GM19099 (cell line): ENCODE measurements at regions not wholly inside any gene's neighbourhood (a gene's known extent, or its start where the extent isn't known, plus 50 kb on each side); places are given as distances from the start of the nearest gene placed in this dataset.

Experiments
- POLR2A ChIP-seq: IDR thresholded peaks from 3 replicates; pipeline ENCODE4 v1.6.1; 2011; ENCODE audit warnings: low read depth; ENCODE audit not compliant: insufficient read length; ENCODE audit errors: extremely low read depth

- no peak for TF ChIP-seq POLR2A
Observed at GRCh38 chr12:131540138-131540623, 170.7 kb upstream of the SFSWAP start.

DNA sequence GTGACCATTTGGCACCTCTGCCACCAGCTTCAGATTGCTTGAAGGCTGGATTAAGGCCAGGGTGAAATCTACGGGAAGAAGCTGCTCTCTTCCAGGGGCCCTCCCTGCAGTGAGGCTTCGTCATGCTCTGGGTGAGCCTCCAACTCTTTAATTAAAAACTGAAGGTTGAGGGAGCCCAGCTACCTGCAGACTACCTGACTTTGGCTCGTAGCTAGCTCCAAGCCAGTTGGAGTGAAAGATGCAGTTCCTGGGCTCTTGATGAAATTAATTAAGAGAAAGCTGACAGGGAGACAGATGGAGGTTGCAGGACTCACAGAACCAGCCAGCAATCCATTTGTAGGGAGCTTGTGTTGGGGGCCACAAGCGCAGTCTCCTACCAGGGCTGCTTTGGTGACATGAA is 168.5 kb upstream of the SFSWAP start:
- TF ChIP-seq POLR2A: no peak

DNA sequence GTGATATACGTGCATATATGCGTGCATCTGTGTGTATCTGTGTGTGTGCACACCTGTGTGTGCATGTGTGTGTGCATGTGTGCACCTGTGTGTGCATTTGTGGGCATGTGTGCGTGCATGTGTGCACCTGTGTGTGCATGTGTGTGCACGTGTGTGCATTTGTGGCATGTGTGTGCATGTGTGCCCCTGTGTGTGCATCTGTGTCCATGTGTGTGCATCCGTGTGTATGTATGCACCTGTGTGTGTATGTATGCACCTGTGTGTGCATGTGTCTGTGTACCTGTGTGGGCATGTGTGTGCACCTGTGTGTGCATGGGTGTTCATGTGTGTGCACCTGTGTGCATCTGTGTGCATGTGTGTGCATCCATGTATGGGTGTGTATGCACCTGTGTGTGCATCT is 167.8 kb upstream of the SFSWAP start:
- TF ChIP-seq POLR2A: no peak

DNA sequence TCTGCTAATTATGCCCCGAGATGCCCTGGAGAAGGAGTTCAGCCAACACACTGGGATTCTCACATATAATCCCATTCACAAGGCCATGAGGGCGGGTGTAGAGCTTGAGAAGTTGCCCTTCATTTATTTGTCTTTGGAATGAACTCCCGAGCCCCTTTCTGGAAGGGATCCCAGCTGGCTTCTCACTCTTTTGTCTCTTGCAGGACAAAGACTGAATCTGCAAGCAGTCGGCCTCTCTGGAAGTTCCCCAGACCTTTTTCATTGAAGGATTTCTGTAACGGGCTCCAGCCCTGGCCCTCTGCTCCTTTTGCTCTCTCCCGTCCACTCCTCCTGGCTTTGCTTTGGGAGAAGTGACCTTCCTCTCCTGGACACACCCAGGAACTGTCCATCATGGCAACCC is 163.3 kb upstream of the SFSWAP start:
- TF ChIP-seq POLR2A: no peak

- TF ChIP-seq POLR2A: no peak
Observed at GRCh38 chr12:131550121-131550520, 160.8 kb upstream of the SFSWAP start.

DNA sequence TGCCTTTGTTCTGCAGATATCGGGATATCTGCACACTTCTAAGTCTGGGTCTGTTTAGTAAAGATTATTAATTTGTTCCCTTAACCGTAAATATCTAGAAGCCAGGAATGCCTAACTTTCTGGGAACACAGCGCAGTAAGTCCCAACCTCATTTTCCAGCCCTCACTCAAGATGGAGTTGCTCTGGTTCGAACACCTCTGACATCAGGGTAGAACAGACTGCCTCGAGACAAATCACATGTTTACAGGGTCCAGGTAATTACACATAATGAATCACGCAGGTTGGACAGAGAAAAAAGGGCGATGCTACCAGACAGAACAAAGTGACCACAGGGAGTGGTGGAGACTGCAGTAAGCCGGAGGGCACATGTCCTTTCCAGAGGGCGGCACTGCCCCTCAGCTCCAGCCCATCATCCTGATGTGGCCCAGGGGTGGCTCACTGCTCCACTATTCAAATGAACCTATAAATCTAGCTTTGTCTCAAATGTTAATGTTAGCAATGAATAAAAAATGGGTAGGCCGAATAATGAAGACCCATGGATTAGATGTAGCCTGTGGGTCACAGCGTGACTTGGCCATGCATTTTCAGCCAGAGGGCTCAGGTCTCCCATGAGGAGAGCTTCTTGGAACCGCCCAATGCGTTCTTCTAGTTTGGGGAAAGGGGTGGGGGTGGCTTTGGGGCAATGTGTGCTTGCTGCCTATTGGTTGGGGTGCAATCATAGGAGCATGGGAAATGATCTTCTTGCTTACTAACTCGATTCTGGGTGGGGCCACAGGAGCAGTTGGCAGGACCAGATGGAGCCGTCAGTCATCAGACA is 159.0 kb upstream of the SFSWAP start:
- no peak for TF ChIP-seq POLR2A

- TF ChIP-seq POLR2A: no peak
Observed at GRCh38 chr12:131552492-131552863, 158.4 kb upstream of the SFSWAP start.

- TF ChIP-seq POLR2A: no peak
Observed at GRCh38 chr12:131553096-131553777, 157.7 kb upstream of the SFSWAP start.

DNA sequence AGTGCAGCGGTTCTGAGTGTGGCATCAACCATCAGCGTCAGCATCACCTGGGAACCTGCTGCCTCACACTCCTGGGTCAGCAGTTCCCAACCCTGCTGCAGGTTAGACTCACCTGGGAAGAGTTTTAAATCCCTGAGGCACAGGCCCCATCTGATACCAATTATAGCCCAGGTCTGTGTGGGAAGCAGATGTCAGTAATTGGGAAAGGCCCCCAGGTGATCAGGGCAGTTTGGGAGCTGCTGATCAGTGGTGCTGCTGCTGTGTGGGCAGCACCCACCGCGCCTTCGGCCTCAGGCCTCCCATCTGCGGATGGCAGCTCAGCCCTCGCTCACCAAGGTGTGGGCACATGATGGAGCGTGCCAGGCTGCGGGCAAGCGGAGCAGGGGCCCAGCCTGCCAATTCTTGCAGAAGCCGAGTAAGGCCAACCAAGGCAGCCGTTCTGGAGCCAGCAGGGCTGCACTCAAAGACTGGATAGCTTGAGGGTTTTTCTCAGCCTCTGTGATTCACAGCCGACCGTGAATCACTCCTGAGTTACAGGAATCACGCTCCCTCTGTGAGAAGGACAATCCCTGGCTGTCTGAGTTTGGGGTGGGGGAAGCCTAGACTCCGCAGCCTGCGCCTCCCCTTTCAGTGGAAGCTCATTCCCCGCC is 155.6 kb upstream of the SFSWAP start:
- no peak for TF ChIP-seq POLR2A

GRCh38 chr12:131555866-131556265 is 155.0 kb upstream of the SFSWAP start:
- no peak for TF ChIP-seq POLR2A

DNA sequence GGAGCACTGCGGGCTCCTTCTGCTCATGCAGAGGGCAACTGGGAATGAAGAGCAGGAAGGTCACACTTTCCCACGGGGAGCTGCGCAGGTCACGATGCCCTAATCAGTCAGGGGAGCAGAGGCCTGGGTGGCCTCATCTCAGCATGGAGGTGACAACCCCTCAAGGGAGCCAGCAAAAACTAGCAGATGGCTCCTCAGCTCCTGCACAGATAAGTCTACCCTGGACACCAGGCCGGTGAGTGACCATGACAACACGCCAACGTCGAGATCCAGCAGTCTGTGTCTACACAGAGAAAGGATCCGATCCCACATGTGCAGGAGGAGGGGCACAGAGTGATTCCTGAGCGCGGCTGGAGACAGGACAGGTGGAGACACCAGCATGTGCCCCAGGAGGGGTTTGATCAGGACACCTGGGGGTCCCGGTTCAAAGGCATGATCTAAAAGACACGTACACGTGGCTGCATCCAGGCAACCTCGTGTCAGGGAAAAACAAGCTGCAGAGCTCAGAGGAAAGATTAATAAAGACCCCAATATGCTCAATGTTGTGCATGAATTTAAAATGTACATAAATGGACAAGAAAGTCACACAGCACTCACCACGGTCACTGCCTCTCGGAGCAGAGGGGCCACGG is 153.7 kb upstream of the SFSWAP start:
- TF ChIP-seq POLR2A: no peak

DNA sequence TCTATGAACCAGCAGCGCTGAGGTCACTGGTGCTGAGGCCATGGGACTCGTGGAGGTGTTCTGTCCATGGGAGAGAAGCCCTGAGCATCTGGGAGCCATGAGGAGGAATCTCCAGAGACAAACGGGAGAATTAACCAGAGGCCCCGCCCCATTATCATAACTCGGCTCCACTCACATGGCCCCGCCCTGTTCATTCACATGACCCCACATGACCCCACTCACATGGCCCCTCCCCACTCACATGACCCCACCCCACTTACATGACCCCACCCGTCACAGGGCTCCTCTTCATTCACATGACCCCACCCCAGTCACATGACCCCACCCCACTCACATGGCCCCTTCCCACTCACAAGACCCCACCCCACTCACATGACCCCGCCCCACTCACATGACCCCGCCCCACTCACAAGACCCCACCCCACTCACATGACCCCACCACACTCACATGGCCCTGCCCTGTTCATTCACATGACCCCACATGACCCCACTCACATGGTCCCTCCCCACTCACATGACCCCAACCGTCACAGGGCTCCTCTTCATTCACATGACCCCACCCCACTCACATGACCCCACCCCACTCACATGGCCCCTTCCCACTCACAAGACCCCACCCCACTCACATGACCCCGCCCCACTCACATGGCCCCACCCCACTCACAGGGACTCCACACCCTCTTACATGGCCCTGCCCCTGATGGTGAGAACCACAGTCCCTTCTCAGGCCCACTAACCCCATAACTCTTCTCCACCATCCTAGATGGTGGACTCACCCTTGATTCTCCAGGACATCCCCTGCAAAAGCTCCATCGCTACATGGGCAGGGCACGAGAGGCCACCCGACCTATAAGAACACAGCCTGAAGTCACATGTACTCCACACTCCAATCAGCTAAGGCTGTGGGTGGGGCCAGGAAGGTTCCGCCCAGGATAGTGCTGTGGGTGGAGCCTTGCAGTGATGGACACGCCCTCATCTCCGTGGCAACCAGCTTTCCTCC is 151.1 kb upstream of the SFSWAP start:
- no peak for TF ChIP-seq POLR2A

DNA sequence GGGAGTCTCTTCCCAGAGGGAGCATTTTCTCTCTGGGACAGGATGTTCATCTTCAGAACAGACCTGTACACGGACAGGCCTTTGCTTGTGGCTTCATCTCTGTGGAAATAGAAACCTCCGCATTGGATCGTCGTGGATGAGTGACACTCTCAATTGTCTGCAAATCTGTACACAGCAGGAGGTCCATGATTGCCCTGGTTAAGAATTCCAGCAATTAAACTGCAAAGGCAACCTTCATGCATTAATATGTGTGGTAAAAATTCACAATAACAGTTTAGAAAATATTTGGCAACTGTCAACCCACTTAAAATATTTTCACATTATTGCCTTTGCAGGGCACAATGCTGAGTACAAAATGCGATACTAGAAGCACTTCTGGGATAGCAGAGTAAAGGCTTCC is 149.8 kb upstream of the SFSWAP start:
- no peak for TF ChIP-seq POLR2A

- TF ChIP-seq POLR2A: no peak
Observed at GRCh38 chr12:131561891-131562684, 148.8 kb upstream of the SFSWAP start.

- TF ChIP-seq POLR2A: no peak
Observed at GRCh38 chr12:131564845-131565244, 146.0 kb upstream of the SFSWAP start.
